ENCODE measurements at regions not wholly inside any gene's neighbourhood (a gene's known extent, or its start where the extent isn't known, plus 50 kb on each side); places are given as distances from the start of the nearest gene placed in this dataset.
"Not testable (repeated sequence)": the region's sequence is repeated elsewhere in the genome, so short reads cannot be mapped to it uniquely, and the experiment has no call there.

- DNase-seq (ENCODE audit: low spot score): no peak
- H3K9me3 Mint-ChIP-seq (ENCODE audit: unreplicated experiment): no peaks in the 10 kb centered on the region
- TF ChIP-seq CTCF (IDR thresholded peaks at IDR 0.05; ENCODE audit: unreplicated experiment): no peak
- H3K4me3 Mint-ChIP-seq (ENCODE audit: unreplicated experiment): no peak overlapping the region
- H3K4me1 Mint-ChIP-seq (ENCODE audit: unreplicated experiment): no peaks in the 10 kb centered on the region
- no peaks in the 10 kb centered on the region for H3K36me3 Mint-ChIP-seq (ENCODE audit: low read depth, unreplicated experiment)
- H3K27ac Mint-ChIP-seq (ENCODE audit: unreplicated experiment): no peak overlapping the region
- no peaks in the 10 kb centered on the region for H3K27me3 Mint-ChIP-seq (ENCODE audit: unreplicated experiment)
These were observed 617.0 kb downstream of the UQCRFS1 start for GRCh38 chr19:28595722-28596480.

GRCh38 chr19:28594737-28595136, 618.2 kb downstream of the UQCRFS1 start:
- Mint-ChIP-seq H3K9me3 (ENCODE audit: unreplicated experiment) (no peaks in the 10 kb centered on the region), H3K27ac (ENCODE audit: unreplicated experiment) (no peak overlapping the region), H3K36me3 (ENCODE audit: low read depth, unreplicated experiment) (no peaks in the 10 kb centered on the region), H3K4me3 (ENCODE audit: unreplicated experiment) (no peak overlapping the region), H3K27me3 (ENCODE audit: unreplicated experiment) (no peaks in the 10 kb centered on the region), H3K4me1 (ENCODE audit: unreplicated experiment) (no peaks in the 10 kb centered on the region)
- TF ChIP-seq CTCF (IDR thresholded peaks at IDR 0.05; ENCODE audit: unreplicated experiment): no peak
- no peak for DNase-seq (ENCODE audit: low spot score)

- not testable (repeated sequence) for H3K4me1 Mint-ChIP-seq (ENCODE audit: unreplicated experiment); H3K4me3 Mint-ChIP-seq (ENCODE audit: unreplicated experiment); DNase-seq (ENCODE audit: low spot score); H3K27me3 Mint-ChIP-seq (ENCODE audit: unreplicated experiment); H3K9me3 Mint-ChIP-seq (ENCODE audit: unreplicated experiment); H3K36me3 Mint-ChIP-seq (ENCODE audit: low read depth, unreplicated experiment); H3K27ac Mint-ChIP-seq (ENCODE audit: unreplicated experiment)
These were observed 623.0 kb downstream of the UQCRFS1 start for GRCh38 chr19:28589991-28590411.

- H3K36me3 Mint-ChIP-seq (ENCODE audit: low read depth, unreplicated experiment): no peaks in the 10 kb centered on the region
- no peaks in the 10 kb centered on the region for H3K4me1 Mint-ChIP-seq (ENCODE audit: unreplicated experiment)
- DNase-seq (ENCODE audit: low spot score): no peak
- no peak for TF ChIP-seq CTCF (IDR thresholded peaks at IDR 0.05; ENCODE audit: unreplicated experiment)
- no peak overlapping the region for H3K27ac Mint-ChIP-seq (ENCODE audit: unreplicated experiment)
- H3K4me3 Mint-ChIP-seq (ENCODE audit: unreplicated experiment): no peak overlapping the region
- no peaks in the 10 kb centered on the region for H3K27me3 Mint-ChIP-seq (ENCODE audit: unreplicated experiment)
- no peaks in the 10 kb centered on the region for H3K9me3 Mint-ChIP-seq (ENCODE audit: unreplicated experiment)
These were observed 626.5 kb downstream of the UQCRFS1 start for GRCh38 chr19:28586474-28586873.

GRCh38 chr19:28585796-28586195, 627.2 kb downstream of the UQCRFS1 start:
- Mint-ChIP-seq H3K27me3 (ENCODE audit: unreplicated experiment) (no peaks in the 10 kb centered on the region), H3K4me3 (ENCODE audit: unreplicated experiment) (no peak overlapping the region), H3K4me1 (ENCODE audit: unreplicated experiment) (no peaks in the 10 kb centered on the region), H3K9me3 (ENCODE audit: unreplicated experiment) (no peaks in the 10 kb centered on the region), H3K27ac (ENCODE audit: unreplicated experiment) (no peak overlapping the region), H3K36me3 (ENCODE audit: low read depth, unreplicated experiment) (no peaks in the 10 kb centered on the region)
- no peak for TF ChIP-seq CTCF (IDR thresholded peaks at IDR 0.05; ENCODE audit: unreplicated experiment)
- DNase-seq (ENCODE audit: low spot score): no peak
